SK-N-MC (cell line): ENCODE measurements at regions not wholly inside any gene's neighbourhood (a gene's known extent, or its start where the extent isn't known, plus 50 kb on each side); places are given as distances from the start of the nearest gene placed in this dataset.

Experiments
- EZH2 ChIP-seq: fragments of 200-600 bp; sonication (generic); IDR thresholded peaks from one replicate; pipeline ENCODE4 v1.6.1; 2017; ENCODE audit warnings: antibody characterized with exemption
- FOXP2 ChIP-seq: optimal IDR thresholded peaks from 2 replicates; pipeline ENCODE3; 2011; ENCODE audit warnings: mild to moderate bottlenecking, moderate library complexity; ENCODE audit not compliant: insufficient read depth; ENCODE audit errors: extremely low read length, control extremely low read depth
- POLR2AphosphoS5 ChIP-seq: IDR thresholded peaks from 2 replicates; pipeline ENCODE4 v1.6.1; 2012; ENCODE audit warnings: mild to moderate bottlenecking, low read depth, low read length, borderline replicate concordance

DNA sequence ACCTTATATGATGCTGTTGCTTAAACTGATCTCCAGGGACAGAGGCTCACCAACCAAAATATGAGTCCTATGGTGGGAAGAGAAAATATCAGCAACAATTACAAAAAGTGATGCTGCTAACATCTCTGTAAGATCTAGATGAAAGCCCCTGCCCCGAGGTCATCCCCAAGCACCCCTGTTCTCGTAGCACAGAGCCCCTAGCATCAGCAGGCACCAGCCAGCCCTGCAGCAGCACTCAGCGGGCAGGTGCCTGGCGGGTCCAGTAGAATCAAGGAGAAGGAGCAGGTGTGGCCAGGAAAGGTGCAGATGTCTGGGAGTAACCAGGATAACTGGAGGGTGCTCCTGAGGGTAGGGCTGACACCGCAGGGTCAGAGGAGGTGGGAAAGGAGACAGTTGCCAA, 474.2 kb upstream of the MYT1L start:
- TF ChIP-seq POLR2AphosphoS5 (no peak), EZH2 (no peak), FOXP2 (no peak)
